HEK293T (cell line): ENCODE measurements at regions not wholly inside any gene's neighbourhood (a gene's known extent, or its start where the extent isn't known, plus 50 kb on each side); places are given as distances from the start of the nearest gene placed in this dataset.

Experiments used
- BHLHE40 ChIP-seq: fragments of 450-650 bp; IDR thresholded peaks from 2 replicates; pipeline ENCODE4 v1.6.1; 2016; ENCODE audit warnings: mild to moderate bottlenecking, moderate library complexity, borderline replicate concordance
- ELF4 ChIP-seq: fragments of 450-650 bp; IDR thresholded peaks from 2 replicates; pipeline ENCODE4 v1.6.1; 2017; ENCODE audit warnings: antibody characterized with exemption
- FOXA1 ChIP-seq: fragments of 450-650 bp; IDR thresholded peaks from 2 replicates; pipeline ENCODE4 v1.6.1; 2016; ENCODE audit warnings: mild to moderate bottlenecking
- FOXK2 ChIP-seq: fragments of 450-650 bp; IDR thresholded peaks from 2 replicates; pipeline ENCODE4 v1.6.1; 2016; ENCODE audit warnings: mild to moderate bottlenecking
- HDGF ChIP-seq: fragments of 450-650 bp; IDR thresholded peaks from 2 replicates; pipeline ENCODE4 v1.6.1; 2017; ENCODE audit warnings: antibody characterized with exemption, borderline replicate concordance
- LEF1 ChIP-seq: fragments of 450-650 bp; IDR thresholded peaks from 2 replicates; pipeline ENCODE4 v1.6.1; 2017; ENCODE audit warnings: mild to moderate bottlenecking, borderline replicate concordance
- PKNOX1 ChIP-seq: fragments of 450-650 bp; IDR thresholded peaks from 2 replicates; pipeline ENCODE4 v1.6.1; 2016
- SP1 ChIP-seq: fragments of 450-650 bp; IDR thresholded peaks from 2 replicates; pipeline ENCODE4 v1.6.1; 2017
- SUZ12 ChIP-seq: fragments of 450-650 bp; IDR thresholded peaks from 2 replicates; pipeline ENCODE4 v1.6.1; 2016; ENCODE audit warnings: mild to moderate bottlenecking
- TARDBP ChIP-seq: fragments of 450-650 bp; IDR thresholded peaks from 2 replicates; pipeline ENCODE4 v1.6.1; 2016

- TF ChIP-seq SUZ12 (no peak), LEF1 (no peak), BHLHE40 (no peak), FOXA1 (no peak), FOXK2 (no peak), ELF4 (no peak), HDGF (no peak), TARDBP (no peak), PKNOX1 (no peak), SP1 (no peak)
These were observed 390.5 kb downstream of the OR4C45 start for GRCh38 chr11:50423208-50423607.
